Right ventricle myocardium inferior (tissue), 1 donor: ENCODE measurements at regions not wholly inside any gene's neighbourhood (a gene's known extent, or its start where the extent isn't known, plus 50 kb on each side); places are given as distances from the start of the nearest gene placed in this dataset.
"Not testable (repeated sequence)": the region's sequence is repeated elsewhere in the genome, so short reads cannot be mapped to it uniquely, and the experiment has no call there.

ENCODE experiments used
- ATAC-seq: fragments of 200-7000 bp; cut with Tn5 transposase; one replicate; pipeline ENCODE4 v1.9.1; 2020; ENCODE audit warnings: mild to moderate bottlenecking, moderate library complexity
- DNase-seq: peaks from one replicate; pipeline ENCODE4 v3.0.0; 2021; ENCODE audit errors: missing footprints
- intact Hi-C: fragments of 100-400 bp; cut with DNase I; formaldehyde crosslinking; loops from one replicate; pipeline ENCODE4 v1.11.0; 2022
- donor health status: DM: no; HTN: yes; CAD: no; lungs with severe emphysema.

GRCh38 chr6:131471331-131471730 lies 101.7 kb upstream of the ARG1 start:
- ATAC-seq (no peak), DNase-seq (no peak)
- intact Hi-C loops = no loop called here

DNA sequence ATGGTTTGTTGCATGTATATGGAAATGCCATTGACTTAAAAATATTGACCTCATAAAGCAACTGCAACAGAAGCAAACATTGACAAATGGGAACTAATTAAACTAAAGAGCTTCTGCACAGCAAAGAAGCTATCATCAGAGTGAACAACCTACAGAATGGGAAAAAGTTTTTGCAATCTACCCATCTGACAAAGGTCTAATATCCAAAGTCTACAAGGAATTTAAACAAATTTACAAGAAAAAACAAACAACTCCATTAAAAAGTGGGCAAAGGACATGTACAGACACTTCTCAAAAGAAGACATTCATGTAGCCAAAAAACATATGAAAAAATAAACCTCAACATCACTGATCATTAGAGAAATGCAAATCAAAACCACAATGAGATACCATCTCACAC lies 99.7 kb upstream of the ARG1 start:
- intact Hi-C loops, ATAC-seq, DNase-seq: not testable (repeated sequence)

DNA sequence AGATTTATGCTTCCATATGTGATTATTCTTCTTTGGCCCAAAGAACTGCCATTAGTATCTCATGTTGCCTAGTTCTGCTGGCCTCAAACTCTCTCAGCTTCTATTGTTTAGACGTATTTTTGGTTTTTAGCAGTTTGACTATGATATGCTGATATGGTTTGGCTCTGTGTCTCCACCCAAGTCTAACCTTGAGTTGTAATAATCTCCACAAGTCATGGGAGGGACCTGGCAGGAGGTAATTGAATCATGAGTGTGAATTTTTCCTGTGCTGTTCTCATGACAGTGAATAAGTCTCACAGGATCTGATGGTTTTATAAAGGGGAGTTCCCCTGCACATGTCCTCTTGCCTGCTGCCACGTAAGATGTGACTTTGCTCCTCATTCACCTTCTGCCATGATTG lies 96.7 kb upstream of the ARG1 start:
- ATAC-seq = no peak
- intact Hi-C loops = no loop called here
- DNase-seq = no peak

- intact Hi-C loops, DNase-seq, ATAC-seq: not testable (repeated sequence)
These were observed 94.2 kb upstream of the ARG1 start for GRCh38 chr6:131478740-131479211.

- intact Hi-C loops = no loop called here
- DNase-seq (no peak), ATAC-seq (no peak)
These were observed 86.4 kb upstream of the ARG1 start for GRCh38 chr6:131486608-131487007.

DNA sequence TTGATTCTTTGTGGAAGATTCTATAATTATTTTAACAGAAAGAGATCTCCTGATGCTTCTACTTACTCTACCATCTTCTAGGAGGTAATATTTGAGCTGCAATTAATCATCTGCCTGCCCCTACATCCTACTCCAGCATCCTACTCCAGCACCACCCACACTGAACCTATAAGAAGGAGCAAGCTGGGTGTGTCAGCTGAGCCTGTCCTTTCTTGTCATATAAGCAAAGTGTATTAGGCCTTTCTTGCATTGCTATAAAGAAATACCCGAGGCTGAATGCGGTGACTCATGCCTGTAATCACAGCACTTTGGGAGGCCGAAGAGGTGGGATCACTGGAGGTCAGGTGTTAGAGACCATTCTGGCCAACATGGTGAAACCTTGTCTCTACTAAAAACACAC lies 84.2 kb upstream of the ARG1 start:
- intact Hi-C loops = no loop called here
- no peak for ATAC-seq
- no peak for DNase-seq

GRCh38 chr6:131490441-131490840 lies 82.6 kb upstream of the ARG1 start:
- no peak for ATAC-seq
- intact Hi-C loops = no loop called here

GRCh38 chr6:131492932-131493573 lies 80.0 kb upstream of the ARG1 start:
- ATAC-seq = no peak
- no peak for DNase-seq
- intact Hi-C loops = no loop called here

More at GRCh38 chr6:131490441-131490840, 82.6 kb upstream of the ARG1 start:
- DNase-seq = no peak

- intact Hi-C loops, ATAC-seq, DNase-seq: not testable (repeated sequence)
These were observed 68.6 kb upstream of the ARG1 start for GRCh38 chr6:131504387-131504786.

GRCh38 chr6:131510094-131510493 lies 62.9 kb upstream of the ARG1 start:
- no peak for DNase-seq
- intact Hi-C loops = no loop called here
- ATAC-seq = no peak

GRCh38 chr6:131510591-131510990 lies 62.4 kb upstream of the ARG1 start:
- intact Hi-C loops = no loop called here
- no peak for ATAC-seq
- no peak for DNase-seq

DNA sequence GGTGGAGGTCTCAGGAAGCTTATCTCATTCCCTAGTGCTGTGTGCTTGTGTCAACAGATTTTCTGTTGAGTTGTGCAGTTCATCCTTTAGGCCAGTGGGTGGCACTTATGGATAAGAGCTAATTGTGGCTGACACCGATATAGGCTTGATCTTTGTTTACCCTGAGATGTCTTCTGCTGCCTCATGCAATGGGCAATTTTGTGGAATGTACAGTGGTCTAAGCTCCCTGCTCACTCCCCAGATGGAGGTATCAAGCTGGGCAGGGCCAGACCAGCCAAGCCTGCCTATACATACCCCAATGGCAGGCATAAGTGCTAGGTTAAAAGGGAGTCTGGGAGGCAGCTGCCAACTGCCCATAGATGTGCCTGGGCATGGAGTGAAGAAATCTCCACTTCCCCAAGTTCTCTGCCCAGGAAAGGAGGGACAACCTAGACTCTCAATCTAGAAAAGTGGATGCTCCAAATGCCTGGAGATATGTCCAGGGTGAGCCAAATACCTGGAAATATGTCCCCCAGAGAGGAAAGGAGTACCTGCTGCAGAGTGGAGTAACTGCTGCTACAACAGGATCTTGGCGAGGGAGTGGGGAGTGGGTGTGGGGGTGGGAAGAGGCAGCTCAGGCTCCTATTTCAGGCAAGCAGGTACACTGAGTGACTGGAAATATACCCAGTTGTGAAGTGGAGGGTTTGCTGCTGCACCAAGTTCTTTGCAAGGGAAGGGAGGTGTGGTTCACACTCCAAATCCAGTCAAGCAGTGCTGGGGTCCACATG lies 53.2 kb upstream of the ARG1 start:
- intact Hi-C loops = no loop called here
- no peak for ATAC-seq

More for the DNA sequence above, 53.2 kb upstream of the ARG1 start:
- DNase-seq = no peak
